Activated CD4-positive, CD25-positive, alpha-beta regulatory T cell treated with anti-CD3 and anti-CD28 coated beads, Interleukin-2, amount 50 U/mL, for 72 hours (primary cell): ENCODE measurements at regions not wholly inside any gene's neighbourhood (a gene's known extent, or its start where the extent isn't known, plus 50 kb on each side); places are given as distances from the start of the nearest gene placed in this dataset.

Experiments used
- DNase-seq: peaks from one replicate; pipeline ENCODE4 v3.0.0; 2021

DNA sequence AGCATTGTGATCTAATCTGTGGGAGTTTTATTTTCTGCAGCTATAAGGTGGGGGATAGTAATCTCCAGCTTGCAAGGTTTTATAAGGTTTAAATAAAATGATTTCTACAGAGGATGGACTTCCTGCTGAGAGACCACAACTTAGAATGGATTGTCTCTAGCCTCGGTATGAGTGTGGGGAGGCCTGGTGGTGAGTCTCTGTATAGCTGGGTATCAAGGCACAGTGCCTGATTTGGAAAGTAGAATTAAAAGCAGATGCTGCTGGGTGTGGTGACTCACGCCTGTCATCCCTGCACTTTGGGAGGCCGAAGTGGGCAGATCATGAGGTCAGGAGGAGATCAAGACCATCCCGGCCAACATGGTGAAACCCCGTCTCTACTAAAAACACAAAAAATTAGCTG lies 162.0 kb upstream of the GATB start:
- no peak for DNase-seq

- DNase-seq: no peak
These were observed 161.5 kb upstream of the GATB start for GRCh38 chr4:151922306-151922705.

- no peak for DNase-seq
These were observed 161.0 kb upstream of the GATB start for GRCh38 chr4:151921811-151922210.

GRCh38 chr4:151921386-151921785 lies 160.6 kb upstream of the GATB start:
- no peak for DNase-seq

DNA sequence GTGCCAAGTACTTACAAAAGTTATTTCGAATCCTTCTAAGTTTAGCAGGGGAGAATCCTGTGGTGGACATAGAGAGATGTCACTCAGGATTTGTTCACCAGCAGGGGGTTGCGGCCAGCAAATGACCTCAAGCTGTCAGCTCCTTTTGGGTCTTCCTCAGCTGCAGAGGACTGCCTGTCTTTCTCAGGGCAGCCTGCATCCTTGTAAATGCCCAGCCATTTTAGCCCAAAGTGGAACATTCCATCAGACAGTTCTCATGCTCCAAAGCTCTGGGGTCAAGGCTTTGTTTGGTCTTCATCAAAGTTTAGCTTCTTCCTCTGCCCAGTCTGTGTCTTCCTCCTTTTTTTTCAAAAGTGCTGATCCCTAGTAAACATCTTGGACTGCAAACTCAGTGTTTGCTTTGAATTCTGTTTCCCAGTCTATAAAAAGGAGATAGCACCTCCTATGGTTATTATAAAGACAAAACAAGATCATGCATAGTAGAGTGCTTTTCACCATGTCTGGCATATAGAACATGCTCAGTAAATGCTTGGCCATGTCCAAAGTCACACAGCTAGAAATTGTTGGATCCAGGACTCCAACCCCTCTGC lies 156.4 kb upstream of the GATB start:
- no peak for DNase-seq

GRCh38 chr4:151912632-151913031 lies 151.8 kb upstream of the GATB start:
- DNase-seq: no peak

DNA sequence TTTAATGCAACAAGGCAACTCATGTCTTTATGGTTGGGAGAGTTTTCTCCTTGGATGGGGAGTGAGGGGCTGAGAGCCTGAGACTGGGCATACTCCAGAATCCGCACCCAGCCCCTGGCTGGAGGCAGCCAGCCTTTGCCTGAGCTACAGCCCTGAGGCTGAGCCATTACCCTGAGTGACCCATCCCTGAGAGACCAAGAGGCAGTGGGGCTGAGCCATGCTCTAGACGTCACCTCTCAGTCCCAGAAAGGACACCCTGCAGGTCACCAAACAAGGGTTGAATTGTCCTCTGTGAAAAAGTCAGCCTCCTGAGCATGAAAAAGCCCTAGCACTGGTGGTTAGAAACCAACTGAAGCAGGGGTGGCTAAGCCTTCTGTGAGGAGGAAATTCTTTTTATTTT lies 151.2 kb upstream of the GATB start:
- no peak for DNase-seq

GRCh38 chr4:151908734-151909497 lies 148.1 kb upstream of the GATB start:
- DNase-seq: no peak

GRCh38 chr4:151908201-151908600 lies 147.4 kb upstream of the GATB start:
- DNase-seq: no peak

DNA sequence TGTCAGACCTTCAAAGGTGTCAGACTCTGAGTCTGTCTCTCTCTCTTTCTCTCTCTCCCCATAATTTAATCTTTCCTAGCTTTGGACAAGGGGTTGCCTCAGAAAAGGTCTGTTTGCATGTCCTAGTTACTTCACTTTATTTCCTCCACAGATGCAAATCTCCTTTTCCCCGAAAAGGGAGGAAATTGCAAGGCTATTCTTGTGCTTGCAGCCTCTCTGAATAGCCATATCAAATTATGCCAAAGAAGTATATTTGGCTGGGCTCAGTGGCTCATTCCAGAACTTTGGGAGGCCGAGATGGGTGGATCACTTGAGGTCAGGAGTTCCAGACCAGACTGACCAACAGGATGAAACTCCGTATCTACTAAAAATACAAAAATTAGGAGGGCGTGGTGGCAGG lies 145.6 kb upstream of the GATB start:
- DNase-seq: no peak

DNA sequence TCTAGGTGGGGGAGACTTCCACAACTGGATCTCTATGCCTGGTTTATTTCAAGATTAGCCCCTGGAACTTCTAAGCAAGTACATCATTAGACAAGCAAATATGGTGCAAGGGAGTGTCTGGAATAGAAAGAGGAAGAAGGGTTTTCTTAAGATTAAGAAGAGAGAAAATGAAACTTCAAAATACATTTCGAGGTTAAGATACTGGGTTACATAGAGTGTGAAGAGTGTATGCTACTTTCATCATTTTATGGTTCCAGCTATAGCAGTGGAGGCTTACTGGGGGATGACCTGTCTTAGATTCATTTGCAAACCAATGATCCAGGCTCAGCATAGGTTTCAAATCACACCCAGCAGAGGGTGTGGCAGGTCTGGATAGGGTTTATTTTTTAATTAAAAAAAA lies 144.4 kb upstream of the GATB start:
- no peak for DNase-seq

GRCh38 chr4:151901631-151902030 lies 140.8 kb upstream of the GATB start:
- no peak for DNase-seq

- DNase-seq: no peak
These were observed 136.1 kb upstream of the GATB start for GRCh38 chr4:151896880-151897279.

- DNase-seq: no peak
These were observed 134.9 kb upstream of the GATB start for GRCh38 chr4:151895671-151896070.

- no peak for DNase-seq
These were observed 133.4 kb upstream of the GATB start for GRCh38 chr4:151894246-151894645.

DNA sequence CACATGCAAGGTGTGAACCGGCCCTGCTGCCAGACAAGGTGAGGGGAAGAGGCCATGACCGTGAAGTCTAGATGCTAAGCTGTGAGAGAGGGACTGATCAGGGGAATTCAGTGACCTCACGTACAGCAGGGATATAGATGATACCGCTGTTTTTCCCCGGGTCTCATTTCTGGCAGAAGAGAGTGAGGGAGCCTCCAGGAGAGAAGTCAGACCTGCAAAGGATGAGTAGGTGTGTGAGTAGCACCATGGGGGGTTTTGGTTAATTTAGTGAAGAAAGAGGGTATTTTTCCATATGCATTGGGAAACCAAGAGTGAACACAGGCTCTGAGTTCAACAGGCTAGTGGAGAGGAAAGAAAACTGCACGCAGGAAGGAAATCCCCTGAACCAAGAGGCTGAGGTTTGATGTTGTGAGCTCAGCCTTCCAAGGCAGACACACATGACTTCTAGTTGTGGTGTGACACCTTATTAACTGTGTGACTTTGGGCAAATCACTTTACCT lies 127.6 kb upstream of the GATB start:
- no peak for DNase-seq

DNA sequence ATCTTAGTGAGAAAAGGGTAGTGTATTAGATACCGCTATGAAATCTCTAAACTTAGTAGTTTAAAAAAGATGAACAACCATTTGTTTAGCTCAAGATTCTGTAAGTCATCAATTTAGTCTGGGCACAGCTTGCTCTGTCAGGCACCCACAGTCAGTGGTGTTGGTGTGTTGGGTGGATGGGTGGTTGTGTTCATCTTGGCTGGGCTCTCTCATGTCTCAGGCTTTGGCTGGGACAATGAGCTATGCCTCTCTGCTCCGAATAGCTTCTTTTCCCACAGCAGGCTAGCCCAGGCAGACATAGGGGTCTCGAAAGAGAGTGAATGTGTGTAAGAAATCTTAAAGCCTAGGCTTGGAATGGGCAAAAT lies 127.0 kb upstream of the GATB start:
- DNase-seq: no peak

- DNase-seq: no peak
These were observed 126.4 kb upstream of the GATB start for GRCh38 chr4:151887031-151887815.

- no peak for DNase-seq
These were observed 124.3 kb upstream of the GATB start for GRCh38 chr4:151885123-151885522.

GRCh38 chr4:151883747-151884146 lies 122.9 kb upstream of the GATB start:
- no peak for DNase-seq

DNA sequence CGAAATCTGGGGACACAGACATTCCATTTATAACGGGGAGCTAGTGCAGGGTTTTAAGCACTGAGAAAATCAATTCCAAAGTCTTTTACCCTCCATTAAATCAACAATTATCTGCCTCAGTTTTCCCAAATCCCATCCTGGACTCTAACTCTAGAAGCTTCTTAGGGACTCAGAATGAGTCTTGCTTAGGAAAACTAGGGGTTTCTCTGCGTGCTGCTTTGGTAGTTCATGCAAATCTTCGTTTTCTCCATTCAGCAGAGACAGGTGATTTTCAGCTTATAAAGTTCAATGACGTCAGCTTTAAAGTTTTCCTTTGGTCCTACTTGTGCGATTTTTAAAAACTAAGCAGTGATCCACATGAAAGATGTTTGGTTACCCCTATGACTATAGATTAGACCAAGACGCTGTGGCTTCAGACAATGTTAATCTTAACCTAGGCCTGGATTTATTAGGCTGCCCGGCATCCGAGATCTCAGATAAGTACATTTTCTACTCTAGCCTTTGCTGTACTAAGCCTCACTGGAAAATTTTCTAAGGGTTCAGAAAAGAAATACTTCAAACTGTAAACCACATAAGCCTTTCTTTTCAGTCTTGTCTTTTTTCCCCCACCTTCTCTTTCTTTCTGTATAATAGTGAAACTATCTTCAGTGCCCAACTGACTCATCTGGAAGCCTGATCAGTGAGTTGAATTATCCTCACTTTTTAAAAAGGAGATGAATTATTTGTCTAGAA lies 121.4 kb upstream of the GATB start:
- DNase-seq: no peak

GRCh38 chr4:151879705-151880445 lies 119.1 kb upstream of the GATB start:
- DNase-seq: no peak
